ENCODE measurements at regions not wholly inside any gene's neighbourhood (a gene's known extent, or its start where the extent isn't known, plus 50 kb on each side); places are given as distances from the start of the nearest gene placed in this dataset.

DNA sequence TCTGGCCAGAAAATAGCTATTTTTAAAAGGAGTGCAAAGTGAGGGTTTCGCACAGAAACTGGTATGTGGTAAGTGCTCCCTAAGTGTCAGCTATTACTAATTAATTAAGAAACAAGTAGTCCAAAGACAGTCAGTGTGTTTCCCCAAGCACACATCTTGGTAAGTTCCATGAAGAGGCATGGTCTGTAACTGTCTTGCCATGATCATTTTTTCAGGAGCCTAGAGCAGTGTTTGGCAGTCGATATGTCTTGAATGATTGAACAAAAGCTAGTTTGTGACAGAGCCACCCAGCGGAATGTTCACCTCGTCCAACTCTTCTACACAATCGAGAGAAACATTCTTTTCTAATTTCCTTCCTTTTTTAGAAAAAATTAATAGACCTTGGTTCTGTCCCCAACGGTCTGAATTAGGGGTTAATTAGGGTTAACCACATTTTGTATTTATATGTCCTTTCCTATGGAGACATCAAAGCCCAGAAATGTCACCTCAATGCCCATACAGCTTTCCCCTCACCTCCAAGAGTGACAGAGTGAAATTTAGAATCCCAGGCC lies 57.6 kb upstream of the FTH1 start:
- H3K4me3 ChIP-seq: no peak overlapping the region
- 32 to 100% (median 59%) methylated on average over 1 to 6 of the region's 6 CpGs; no CpG with 5 or more reads in 2 of the 10 experiments for WGBS, 10 experiments
- no peak overlapping the region for H3K27ac ChIP-seq
- H3K4me1 ChIP-seq (replicated peaks in 1 of 2): no peaks in the 10 kb centered on the region
- in situ Hi-C loops (cut with MboI; ENCODE audit: low pct_unique_long_range_greater_than_20kb in 2 of 9, low sequenced_read_pairs in 9 of 9, unreplicated experiment in 9 of 9): no loop called here
- no peak for ATAC-seq (replicated peaks in 6 of 8)

DNA sequence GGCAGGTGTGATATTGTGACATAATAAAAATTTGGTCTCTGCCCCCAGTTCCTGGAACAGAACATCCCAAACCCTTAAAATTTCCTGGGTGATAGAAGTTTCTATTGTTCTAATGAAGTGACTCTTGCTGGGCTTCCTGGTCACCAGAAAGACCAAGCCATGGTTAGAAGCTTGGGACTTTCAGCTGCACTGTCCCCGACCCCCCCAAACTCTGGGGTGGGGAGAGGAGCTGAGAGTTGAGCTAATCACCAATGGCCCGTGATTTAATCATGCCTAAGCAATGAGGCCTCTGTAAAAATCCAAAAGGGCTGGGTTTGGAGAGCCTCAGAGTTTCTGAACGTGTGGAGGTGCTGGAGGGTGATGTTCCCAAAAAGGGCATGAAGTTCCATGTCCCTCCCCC lies 54.8 kb upstream of the FTH1 start:
- Histone ChIP-seq H3K4me3 (no peak overlapping the region), H3K4me1 (replicated peaks in 1 of 2) (peaks cover 4% of the 10 kb centered on the region in 2 donors), H3K27ac (no peak overlapping the region)
- ATAC-seq (replicated peaks in 6 of 8): no peak
- WGBS, 10 experiments: 17 to 60% (median 31%) methylated on average over 1 to 3 of the region's 3 CpGs; no CpG with 5 or more reads in 4 of the 10 experiments
- in situ Hi-C loops (cut with MboI; ENCODE audit: low pct_unique_long_range_greater_than_20kb in 2 of 9, low sequenced_read_pairs in 9 of 9, unreplicated experiment in 9 of 9): no loop called here

DNA sequence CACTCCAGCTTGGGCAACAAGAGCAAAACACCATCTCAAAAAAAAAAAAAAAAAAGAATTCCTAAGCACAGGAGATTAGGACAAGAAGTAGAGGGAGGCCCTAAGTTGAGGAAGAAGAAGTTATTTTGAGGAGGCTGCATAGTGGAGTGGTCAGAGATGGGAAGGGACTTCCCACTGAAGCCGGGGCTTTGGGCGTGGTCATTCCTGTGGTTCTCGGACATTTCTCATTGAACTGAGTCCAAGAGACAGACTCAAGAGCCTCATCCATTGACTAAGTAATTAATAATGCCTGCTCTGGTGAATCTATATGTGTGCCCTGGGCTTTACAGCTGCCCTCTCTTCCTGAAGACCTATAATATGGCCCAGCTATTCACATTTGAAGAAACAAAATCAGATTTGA lies 53.2 kb upstream of the FTH1 start:
- H3K27ac ChIP-seq: no peak overlapping the region
- ATAC-seq (replicated peaks in 6 of 8): peak in 1 of 8 experiments; percentile 7
- 78 to 84% (median 81%) methylated on average over 3 of the region's 3 CpGs; no CpG with 5 or more reads in 7 of the 10 experiments for WGBS, 10 experiments
- in situ Hi-C loops (cut with MboI; ENCODE audit: low pct_unique_long_range_greater_than_20kb in 2 of 9, low sequenced_read_pairs in 9 of 9, unreplicated experiment in 9 of 9): no loop called here
- H3K4me3 ChIP-seq: no peak overlapping the region
- H3K4me1 ChIP-seq (replicated peaks in 1 of 2): peaks cover 6 to 11% of the 10 kb centered on the region in 2 donors

DNA sequence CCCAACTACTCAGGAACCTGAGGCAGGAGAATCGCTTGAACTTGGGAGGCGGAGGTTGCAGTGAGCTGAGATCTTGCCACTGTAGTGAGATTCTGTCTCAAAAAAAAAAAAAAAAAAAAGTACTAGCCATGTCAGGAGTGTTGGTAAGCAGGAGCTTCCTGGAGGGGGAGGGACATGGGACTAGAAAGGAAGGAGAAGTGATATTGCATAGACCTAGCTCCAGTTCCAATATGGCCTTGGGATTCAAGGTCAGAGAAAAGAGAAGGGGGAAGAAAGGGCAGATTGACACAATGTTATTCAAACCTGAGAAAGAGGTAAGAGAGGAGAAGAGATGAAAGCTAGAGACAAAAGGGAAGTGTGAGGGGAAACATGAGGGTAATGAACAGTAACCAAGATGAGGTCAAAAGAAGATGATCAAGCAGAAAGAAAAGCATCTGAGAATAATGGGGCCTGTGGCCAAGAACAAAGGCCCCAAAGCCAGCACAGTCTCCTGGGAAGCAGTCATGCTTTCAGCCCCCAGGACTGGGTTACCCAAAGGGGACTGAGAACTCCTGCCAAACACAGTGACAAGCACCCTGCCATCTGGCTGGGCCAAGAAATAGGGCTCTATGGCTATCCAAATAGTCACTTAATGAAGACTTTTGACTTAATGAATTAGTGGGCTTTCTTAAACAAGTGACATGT lies 51.7 kb upstream of the FTH1 start:
- no peak for ATAC-seq (replicated peaks in 6 of 8)
- WGBS, 10 experiments: no CpG with 5 or more reads among the region's 2 CpGs
- no peak overlapping the region for H3K4me3 ChIP-seq
- in situ Hi-C loops (cut with MboI; ENCODE audit: low pct_unique_long_range_greater_than_20kb in 2 of 9, low sequenced_read_pairs in 9 of 9, unreplicated experiment in 9 of 9): no loop called here
- H3K27ac ChIP-seq: no peak overlapping the region
- peaks cover 6 to 11% of the 10 kb centered on the region in 2 donors for H3K4me1 ChIP-seq (replicated peaks in 1 of 2)

DNA sequence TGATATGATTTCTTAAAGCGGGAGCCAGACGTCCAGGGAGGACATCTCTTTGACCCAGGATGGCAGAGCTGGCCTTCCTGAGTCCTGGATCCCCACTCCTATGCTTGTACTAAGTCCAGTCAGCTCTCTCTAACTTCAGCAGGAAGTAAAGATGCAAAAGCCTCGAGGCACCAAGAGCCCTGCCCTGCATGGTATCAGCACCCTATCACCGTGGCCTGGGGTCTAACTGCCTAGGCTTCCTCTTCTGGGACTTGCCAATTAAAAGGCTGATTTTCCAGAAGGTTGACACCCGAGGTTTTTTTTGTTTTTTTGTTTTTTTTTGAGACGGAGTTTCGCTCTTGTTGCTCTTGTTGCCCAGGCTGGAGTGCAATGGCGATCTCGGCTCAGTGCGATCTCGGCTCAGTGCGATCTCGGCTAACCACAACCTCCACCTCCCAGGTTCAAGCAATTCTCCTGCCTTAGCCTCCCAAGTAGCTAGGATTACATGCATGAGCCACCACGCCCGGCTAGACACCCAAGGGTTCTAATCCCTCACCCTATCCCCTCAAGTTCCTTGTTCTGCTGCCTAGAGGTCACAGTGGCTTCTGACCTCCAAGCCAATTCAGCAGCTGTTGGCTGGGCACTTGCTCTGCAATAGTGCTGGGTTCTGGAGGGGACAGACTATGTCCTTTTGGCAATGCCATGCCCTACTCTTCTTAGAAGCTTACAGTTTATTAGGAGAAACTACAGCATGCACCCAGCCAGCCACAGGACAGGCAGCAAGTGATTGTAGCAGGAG lies 50.6 kb upstream of the FTH1 start:
- Histone ChIP-seq H3K27ac (peak overlapping the region in 1 of 2 donors; percentile 52), H3K4me3 (no peak overlapping the region), H3K4me1 (replicated peaks in 1 of 2) (peaks cover 6 to 11% of the 10 kb centered on the region in 2 donors)
- 79 to 100% (median 83%) methylated on average over 1 to 9 of the region's 15 CpGs; no CpG with 5 or more reads in 1 of the 10 experiments for WGBS, 10 experiments
- in situ Hi-C loops (cut with MboI; ENCODE audit: low pct_unique_long_range_greater_than_20kb in 2 of 9, low sequenced_read_pairs in 9 of 9, unreplicated experiment in 9 of 9): no loop called here
- no peak for ATAC-seq (replicated peaks in 6 of 8)
